WTC11 (cell line): ENCODE measurements at regions not wholly inside any gene's neighbourhood (a gene's known extent, or its start where the extent isn't known, plus 50 kb on each side); places are given as distances from the start of the nearest gene placed in this dataset.

Experiments
- SMAD3 ChIP-seq: sonication (generic); formaldehyde crosslinking; IDR thresholded peaks from 2 replicates; pipeline ENCODE4 v1.8.0; 2022; ENCODE audit warnings: missing genetic modification reagents, mild to moderate bottlenecking, borderline replicate concordance
- TF ChIP-seq, protein P1 (sequence below): fragments of 200-600 bp; IDR thresholded peaks from 2 replicates; pipeline ENCODE4 v1.8.0; 2022; ENCODE audit warnings: antibody characterized with exemption
- TF ChIP-seq, protein P2 (sequence below): sonication (generic); formaldehyde crosslinking; IDR thresholded peaks from 2 replicates; pipeline ENCODE4 v1.8.0; 2022; ENCODE audit warnings: mild to moderate bottlenecking, missing genetic modification reagents
- TF ChIP-seq, protein P3 (sequence below): sonication (generic); formaldehyde crosslinking; IDR thresholded peaks from 2 replicates; pipeline ENCODE4 v1.8.1; 2023; ENCODE audit warnings: mild to moderate bottlenecking, missing genetic modification reagents
- TF ChIP-seq, protein P4 (sequence below): sonication (generic); formaldehyde crosslinking; conservative IDR thresholded peaks from 2 replicates; pipeline ENCODE4 v1.8.1; 2022; ENCODE audit warnings: mild to moderate bottlenecking, missing genetic modification reagents
- TF ChIP-seq, protein P5 (sequence below): sonication (generic); formaldehyde crosslinking; IDR thresholded peaks from 2 replicates; pipeline ENCODE4 v1.8.1; 2022; ENCODE audit warnings: mild to moderate bottlenecking, missing genetic modification reagents, moderate library complexity, borderline replicate concordance

DNA sequence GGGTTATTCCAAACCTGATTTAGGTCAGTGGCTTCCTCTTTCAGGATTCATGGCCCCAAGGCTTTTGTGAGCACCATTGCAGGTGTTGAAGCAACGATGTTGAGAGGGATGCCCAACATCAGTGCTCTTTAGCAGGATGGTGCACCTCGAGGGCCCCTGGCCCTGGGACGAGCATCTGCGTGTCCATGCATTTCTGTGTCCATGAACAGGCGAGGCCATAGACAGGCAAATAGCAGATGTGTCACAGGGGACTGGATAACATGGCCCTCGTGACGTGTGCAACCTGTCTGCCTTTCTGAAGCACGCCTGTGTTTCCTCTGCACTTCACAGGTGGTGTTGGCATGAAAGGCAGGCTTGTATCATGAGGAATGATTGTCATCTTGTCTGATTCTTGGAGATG, 132.3 kb downstream of the SNRPN start:
- TF ChIP-seq, protein P1, sequence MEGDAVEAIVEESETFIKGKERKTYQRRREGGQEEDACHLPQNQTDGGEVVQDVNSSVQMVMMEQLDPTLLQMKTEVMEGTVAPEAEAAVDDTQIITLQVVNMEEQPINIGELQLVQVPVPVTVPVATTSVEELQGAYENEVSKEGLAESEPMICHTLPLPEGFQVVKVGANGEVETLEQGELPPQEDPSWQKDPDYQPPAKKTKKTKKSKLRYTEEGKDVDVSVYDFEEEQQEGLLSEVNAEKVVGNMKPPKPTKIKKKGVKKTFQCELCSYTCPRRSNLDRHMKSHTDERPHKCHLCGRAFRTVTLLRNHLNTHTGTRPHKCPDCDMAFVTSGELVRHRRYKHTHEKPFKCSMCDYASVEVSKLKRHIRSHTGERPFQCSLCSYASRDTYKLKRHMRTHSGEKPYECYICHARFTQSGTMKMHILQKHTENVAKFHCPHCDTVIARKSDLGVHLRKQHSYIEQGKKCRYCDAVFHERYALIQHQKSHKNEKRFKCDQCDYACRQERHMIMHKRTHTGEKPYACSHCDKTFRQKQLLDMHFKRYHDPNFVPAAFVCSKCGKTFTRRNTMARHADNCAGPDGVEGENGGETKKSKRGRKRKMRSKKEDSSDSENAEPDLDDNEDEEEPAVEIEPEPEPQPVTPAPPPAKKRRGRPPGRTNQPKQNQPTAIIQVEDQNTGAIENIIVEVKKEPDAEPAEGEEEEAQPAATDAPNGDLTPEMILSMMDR = no peak
- TF ChIP-seq, protein P2, sequence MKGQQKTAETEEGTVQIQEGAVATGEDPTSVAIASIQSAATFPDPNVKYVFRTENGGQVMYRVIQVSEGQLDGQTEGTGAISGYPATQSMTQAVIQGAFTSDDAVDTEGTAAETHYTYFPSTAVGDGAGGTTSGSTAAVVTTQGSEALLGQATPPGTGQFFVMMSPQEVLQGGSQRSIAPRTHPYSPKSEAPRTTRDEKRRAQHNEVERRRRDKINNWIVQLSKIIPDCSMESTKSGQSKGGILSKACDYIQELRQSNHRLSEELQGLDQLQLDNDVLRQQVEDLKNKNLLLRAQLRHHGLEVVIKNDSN (CRISPR knock-in tag) = no peak
- TF ChIP-seq, protein P3, sequence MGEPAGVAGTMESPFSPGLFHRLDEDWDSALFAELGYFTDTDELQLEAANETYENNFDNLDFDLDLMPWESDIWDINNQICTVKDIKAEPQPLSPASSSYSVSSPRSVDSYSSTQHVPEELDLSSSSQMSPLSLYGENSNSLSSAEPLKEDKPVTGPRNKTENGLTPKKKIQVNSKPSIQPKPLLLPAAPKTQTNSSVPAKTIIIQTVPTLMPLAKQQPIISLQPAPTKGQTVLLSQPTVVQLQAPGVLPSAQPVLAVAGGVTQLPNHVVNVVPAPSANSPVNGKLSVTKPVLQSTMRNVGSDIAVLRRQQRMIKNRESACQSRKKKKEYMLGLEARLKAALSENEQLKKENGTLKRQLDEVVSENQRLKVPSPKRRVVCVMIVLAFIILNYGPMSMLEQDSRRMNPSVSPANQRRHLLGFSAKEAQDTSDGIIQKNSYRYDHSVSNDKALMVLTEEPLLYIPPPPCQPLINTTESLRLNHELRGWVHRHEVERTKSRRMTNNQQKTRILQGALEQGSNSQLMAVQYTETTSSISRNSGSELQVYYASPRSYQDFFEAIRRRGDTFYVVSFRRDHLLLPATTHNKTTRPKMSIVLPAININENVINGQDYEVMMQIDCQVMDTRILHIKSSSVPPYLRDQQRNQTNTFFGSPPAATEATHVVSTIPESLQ (CRISPR knock-in tag) = no peak
- no peak for TF ChIP-seq SMAD3 (CRISPR knock-in tag)
- TF ChIP-seq, protein P4, sequence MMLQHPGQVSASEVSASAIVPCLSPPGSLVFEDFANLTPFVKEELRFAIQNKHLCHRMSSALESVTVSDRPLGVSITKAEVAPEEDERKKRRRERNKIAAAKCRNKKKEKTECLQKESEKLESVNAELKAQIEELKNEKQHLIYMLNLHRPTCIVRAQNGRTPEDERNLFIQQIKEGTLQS (CRISPR knock-in tag) = no peak
- TF ChIP-seq, protein P5, sequence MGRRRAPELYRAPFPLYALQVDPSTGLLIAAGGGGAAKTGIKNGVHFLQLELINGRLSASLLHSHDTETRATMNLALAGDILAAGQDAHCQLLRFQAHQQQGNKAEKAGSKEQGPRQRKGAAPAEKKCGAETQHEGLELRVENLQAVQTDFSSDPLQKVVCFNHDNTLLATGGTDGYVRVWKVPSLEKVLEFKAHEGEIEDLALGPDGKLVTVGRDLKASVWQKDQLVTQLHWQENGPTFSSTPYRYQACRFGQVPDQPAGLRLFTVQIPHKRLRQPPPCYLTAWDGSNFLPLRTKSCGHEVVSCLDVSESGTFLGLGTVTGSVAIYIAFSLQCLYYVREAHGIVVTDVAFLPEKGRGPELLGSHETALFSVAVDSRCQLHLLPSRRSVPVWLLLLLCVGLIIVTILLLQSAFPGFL (CRISPR knock-in tag) = no peak
